ENCODE measurements at regions not wholly inside any gene's neighbourhood (a gene's known extent, or its start where the extent isn't known, plus 50 kb on each side); places are given as distances from the start of the nearest gene placed in this dataset.

GRCh38 chr9:13430368-13431221, 151.1 kb upstream of the MPDZ start:
- H3K4me3 ChIP-seq (ENCODE audit: low read depth, low read length), result no peak overlapping the region
- no peak for DNase-seq (ENCODE audit: low read depth)
- no peak for TF ChIP-seq CTCF (conservative IDR thresholded peaks at IDR 0.05; ENCODE audit: low read depth, low read length)

GRCh38 chr9:13429301-13430190, 150.1 kb upstream of the MPDZ start:
- no peak for DNase-seq (ENCODE audit: low read depth)
- TF ChIP-seq CTCF (conservative IDR thresholded peaks at IDR 0.05; ENCODE audit: low read depth, low read length), result no peak
- H3K4me3 ChIP-seq (ENCODE audit: low read depth, low read length), result no peak overlapping the region

- no peak for TF ChIP-seq CTCF (conservative IDR thresholded peaks at IDR 0.05; ENCODE audit: low read depth, low read length)
- H3K4me3 ChIP-seq (ENCODE audit: low read depth, low read length), result no peak overlapping the region
- DNase-seq (ENCODE audit: low read depth), result no peak
Observed at GRCh38 chr9:13428766-13429165, 149.3 kb upstream of the MPDZ start.

GRCh38 chr9:13427587-13427986, 148.1 kb upstream of the MPDZ start:
- DNase-seq (ENCODE audit: low read depth), result peak; percentile 77
- peak; percentile 68 for TF ChIP-seq CTCF (conservative IDR thresholded peaks at IDR 0.05; ENCODE audit: low read depth, low read length)
- no peak overlapping the region for H3K4me3 ChIP-seq (ENCODE audit: low read depth, low read length)

GRCh38 chr9:13426606-13427005, 147.1 kb upstream of the MPDZ start:
- no peak for TF ChIP-seq CTCF (conservative IDR thresholded peaks at IDR 0.05; ENCODE audit: low read depth, low read length)
- no peak for DNase-seq (ENCODE audit: low read depth)
- H3K4me3 ChIP-seq (ENCODE audit: low read depth, low read length), result no peak overlapping the region

GRCh38 chr9:13424872-13425271, 145.4 kb upstream of the MPDZ start:
- no peak for TF ChIP-seq CTCF (conservative IDR thresholded peaks at IDR 0.05; ENCODE audit: low read depth, low read length)
- no peak overlapping the region for H3K4me3 ChIP-seq (ENCODE audit: low read depth, low read length)
- DNase-seq (ENCODE audit: low read depth), result no peak

All from choroid plexus epithelial cell (primary cell).